GM18519 (cell line): ENCODE measurements at regions not wholly inside any gene's neighbourhood (a gene's known extent, or its start where the extent isn't known, plus 50 kb on each side); places are given as distances from the start of the nearest gene placed in this dataset.
"Not testable (repeated sequence)": the region's sequence is repeated elsewhere in the genome, so short reads cannot be mapped to it uniquely, and the experiment has no call there.

Source experiments
- ATAC-seq: cut with Tn5 transposase; IDR thresholded peaks from one replicate; pipeline ENCODE4 v1.9.1; 2021; ENCODE audit warnings: mild to moderate bottlenecking, moderate library complexity; ENCODE audit not compliant: unreplicated experiment, low FRiP score

GRCh38 chr6:26231006-26231587 lies 133.9 kb upstream of the BTN3A2 start:
- ATAC-seq: no peak

- ATAC-seq: no peak
These were observed 132.6 kb upstream of the BTN3A2 start for GRCh38 chr6:26232306-26232939.

GRCh38 chr6:26232940-26233648 lies 131.9 kb upstream of the BTN3A2 start:
- no peak for ATAC-seq

GRCh38 chr6:26233649-26234420 lies 131.2 kb upstream of the BTN3A2 start:
- ATAC-seq: no peak

GRCh38 chr6:26234421-26235301 lies 130.3 kb upstream of the BTN3A2 start:
- ATAC-seq: no peak

GRCh38 chr6:26235302-26235670 lies 129.7 kb upstream of the BTN3A2 start:
- ATAC-seq: no peak

GRCh38 chr6:26239415-26239814 lies 125.6 kb upstream of the BTN3A2 start:
- ATAC-seq: not testable (repeated sequence)

- ATAC-seq: peak; percentile 39
These were observed 124.6 kb upstream of the BTN3A2 start for GRCh38 chr6:26240157-26241032.

- peak; percentile 2 for ATAC-seq
These were observed 123.7 kb upstream of the BTN3A2 start for GRCh38 chr6:26241033-26241895.

GRCh38 chr6:26243132-26243531 lies 121.9 kb upstream of the BTN3A2 start:
- ATAC-seq: no peak

GRCh38 chr6:26243752-26244151 lies 121.2 kb upstream of the BTN3A2 start:
- ATAC-seq: no peak

GRCh38 chr6:26246058-26246457 lies 118.9 kb upstream of the BTN3A2 start:
- ATAC-seq: no peak

- no peak for ATAC-seq
These were observed 118.4 kb upstream of the BTN3A2 start for GRCh38 chr6:26246553-26246952.

- ATAC-seq: no peak
These were observed 115.4 kb upstream of the BTN3A2 start for GRCh38 chr6:26249707-26249956.

GRCh38 chr6:26249957-26250697 lies 114.9 kb upstream of the BTN3A2 start:
- ATAC-seq: peak; percentile 31

- ATAC-seq: no peak
These were observed 114.3 kb upstream of the BTN3A2 start for GRCh38 chr6:26250698-26251044.

- ATAC-seq: no peak
These were observed 113.5 kb upstream of the BTN3A2 start for GRCh38 chr6:26251354-26252076.
